ENCODE measurements at regions not wholly inside any gene's neighbourhood (a gene's known extent, or its start where the extent isn't known, plus 50 kb on each side); places are given as distances from the start of the nearest gene placed in this dataset.

DNA sequence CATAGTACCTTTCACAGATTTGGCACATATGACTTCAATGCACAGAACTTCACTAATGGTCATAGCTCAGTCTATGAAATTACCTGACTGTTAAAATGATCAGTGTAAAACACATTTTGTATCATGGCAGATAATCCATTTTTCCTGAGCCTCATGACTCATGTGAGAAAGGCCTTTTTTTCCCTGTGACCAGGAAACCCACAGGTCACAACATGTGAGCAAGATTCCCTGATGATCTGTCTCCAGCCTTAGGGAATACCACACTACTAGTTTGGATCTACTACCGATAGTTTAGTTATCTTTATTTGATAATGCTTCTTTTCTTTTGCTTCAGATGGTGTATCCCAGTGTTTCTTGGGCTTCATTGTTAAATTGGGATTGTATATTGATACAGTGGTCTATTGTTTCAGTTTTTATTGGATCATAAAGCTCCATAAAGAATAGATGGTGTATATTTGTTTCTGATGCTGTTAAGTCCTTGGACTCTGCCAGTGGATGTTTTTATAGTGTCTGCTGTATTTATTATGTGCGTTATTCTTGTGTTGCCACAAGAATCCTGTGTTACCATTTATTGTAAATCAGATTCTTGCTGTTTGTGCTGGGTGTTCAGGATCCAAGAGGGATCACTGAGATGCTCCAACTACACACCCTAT, 248.7 kb upstream of the PELI2 start:
- TF ChIP-seq, protein P1, sequence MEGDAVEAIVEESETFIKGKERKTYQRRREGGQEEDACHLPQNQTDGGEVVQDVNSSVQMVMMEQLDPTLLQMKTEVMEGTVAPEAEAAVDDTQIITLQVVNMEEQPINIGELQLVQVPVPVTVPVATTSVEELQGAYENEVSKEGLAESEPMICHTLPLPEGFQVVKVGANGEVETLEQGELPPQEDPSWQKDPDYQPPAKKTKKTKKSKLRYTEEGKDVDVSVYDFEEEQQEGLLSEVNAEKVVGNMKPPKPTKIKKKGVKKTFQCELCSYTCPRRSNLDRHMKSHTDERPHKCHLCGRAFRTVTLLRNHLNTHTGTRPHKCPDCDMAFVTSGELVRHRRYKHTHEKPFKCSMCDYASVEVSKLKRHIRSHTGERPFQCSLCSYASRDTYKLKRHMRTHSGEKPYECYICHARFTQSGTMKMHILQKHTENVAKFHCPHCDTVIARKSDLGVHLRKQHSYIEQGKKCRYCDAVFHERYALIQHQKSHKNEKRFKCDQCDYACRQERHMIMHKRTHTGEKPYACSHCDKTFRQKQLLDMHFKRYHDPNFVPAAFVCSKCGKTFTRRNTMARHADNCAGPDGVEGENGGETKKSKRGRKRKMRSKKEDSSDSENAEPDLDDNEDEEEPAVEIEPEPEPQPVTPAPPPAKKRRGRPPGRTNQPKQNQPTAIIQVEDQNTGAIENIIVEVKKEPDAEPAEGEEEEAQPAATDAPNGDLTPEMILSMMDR (IDR thresholded peaks at IDR 0.05), result no peak
- no peak for TF ChIP-seq POLR2A (IDR thresholded peaks at IDR 0.05)
